CD4-positive, alpha-beta T cell treated with Interleukin-1 beta for 1 hour (primary cell): ENCODE measurements at regions not wholly inside any gene's neighbourhood (a gene's known extent, or its start where the extent isn't known, plus 50 kb on each side); places are given as distances from the start of the nearest gene placed in this dataset.

Experiments used
- DNase-seq, 2 donors: peaks; one replicate each; pipeline ENCODE4 v3.0.0-alpha.2; 2020 to 2022

DNA sequence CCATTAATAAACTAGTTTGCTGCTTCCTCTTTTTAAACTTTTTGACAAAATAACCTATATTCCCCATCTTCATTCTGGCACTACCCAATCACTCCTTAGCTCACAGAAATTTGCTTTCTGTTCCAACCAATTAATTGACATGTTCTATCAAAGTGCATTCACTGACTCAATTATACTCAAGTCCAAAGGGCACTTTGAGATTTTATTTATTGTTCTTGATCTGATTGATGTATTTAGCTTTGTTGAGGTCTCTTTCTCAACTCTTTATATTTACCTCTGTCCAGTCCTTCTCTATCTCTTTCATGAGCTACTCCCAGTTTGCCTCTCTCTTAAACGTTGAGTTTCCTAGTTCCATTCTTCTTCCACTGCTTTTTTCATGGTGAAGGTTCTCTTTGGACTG is 104.4 kb upstream of the TENT5A start:
- DNase-seq: no peak

- DNase-seq: no peak
Measured at GRCh38 chr6:81854474-81854873, 102.0 kb upstream of the TENT5A start.

DNA sequence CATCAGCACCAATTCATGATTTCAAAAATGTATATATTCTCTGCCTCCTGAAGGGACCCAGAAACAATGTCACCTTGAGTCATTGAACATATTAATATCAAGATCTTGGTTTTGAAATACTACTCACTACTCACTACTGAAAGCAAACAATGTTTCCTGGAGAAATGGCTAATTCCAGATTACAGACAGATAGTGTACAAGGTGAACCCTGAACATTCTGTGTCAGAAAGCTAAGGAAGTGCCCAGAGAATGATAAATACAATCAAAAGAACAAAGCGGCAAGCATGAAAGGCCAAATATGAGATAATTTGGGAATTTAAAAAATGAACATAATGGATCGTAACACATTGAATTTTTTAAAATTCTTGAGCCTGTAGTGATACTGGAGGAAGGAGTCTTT is 101.5 kb upstream of the TENT5A start:
- no peak for DNase-seq

GRCh38 chr6:81849248-81849647 is 96.8 kb upstream of the TENT5A start:
- no peak for DNase-seq

DNA sequence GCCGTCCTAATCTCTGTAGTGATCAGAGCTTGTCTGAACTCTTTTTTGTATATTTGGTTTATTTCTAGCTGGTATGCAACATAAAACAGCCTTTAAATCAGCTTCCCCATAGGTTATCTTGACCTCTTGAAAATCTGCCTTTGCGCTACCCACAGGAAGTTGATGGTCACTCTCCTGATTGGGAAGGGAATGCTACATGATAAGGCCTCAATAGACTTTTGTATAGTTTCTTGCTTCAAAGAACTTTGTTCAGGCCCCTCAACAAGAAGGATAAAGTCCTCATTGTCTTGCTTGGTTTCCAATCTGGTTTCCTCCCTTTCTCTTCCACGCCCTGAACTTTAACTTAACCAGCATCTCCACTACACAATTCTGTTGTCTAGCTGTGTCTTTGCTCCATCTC is 95.4 kb upstream of the TENT5A start:
- no peak for DNase-seq

- DNase-seq: no peak
Measured at GRCh38 chr6:81844686-81845085, 92.2 kb upstream of the TENT5A start.

DNA sequence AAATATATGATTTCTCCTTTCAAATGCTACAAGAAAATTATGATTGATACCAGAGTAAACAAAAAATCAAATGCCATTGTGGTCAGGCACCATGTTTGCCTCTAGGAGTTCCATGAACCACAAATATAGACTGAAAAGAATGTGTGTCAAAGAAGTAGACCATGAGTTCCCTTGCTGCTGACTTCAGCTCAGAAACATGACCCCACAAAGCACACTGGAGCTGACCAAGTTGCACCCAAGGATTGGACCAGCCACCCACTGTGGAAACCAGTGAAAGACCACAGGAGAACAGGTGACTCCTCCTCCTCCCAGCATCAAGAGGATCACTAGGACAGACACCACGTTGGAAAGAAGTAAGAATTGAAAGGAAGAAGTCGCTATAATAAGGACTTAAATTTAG is 90.8 kb upstream of the TENT5A start:
- DNase-seq: no peak

DNA sequence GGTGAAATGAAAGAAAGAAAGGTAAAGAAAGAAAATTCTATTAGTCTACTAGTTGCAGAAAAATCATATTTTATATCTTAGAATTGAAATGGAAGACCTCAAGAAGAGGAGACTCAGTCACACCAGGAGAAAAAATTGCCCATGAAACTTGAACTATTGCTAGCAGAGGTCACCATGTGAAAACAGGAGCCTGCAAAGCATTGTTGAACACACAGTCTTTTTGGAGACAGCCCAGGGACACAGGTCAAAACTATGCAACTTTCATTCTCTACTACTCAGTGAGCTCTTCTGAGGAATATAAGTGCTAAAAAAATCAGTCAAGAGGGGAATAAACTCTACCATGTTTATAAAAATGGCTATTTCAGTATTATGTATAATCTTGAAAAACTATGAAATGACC is 89.8 kb upstream of the TENT5A start:
- no peak for DNase-seq

DNA sequence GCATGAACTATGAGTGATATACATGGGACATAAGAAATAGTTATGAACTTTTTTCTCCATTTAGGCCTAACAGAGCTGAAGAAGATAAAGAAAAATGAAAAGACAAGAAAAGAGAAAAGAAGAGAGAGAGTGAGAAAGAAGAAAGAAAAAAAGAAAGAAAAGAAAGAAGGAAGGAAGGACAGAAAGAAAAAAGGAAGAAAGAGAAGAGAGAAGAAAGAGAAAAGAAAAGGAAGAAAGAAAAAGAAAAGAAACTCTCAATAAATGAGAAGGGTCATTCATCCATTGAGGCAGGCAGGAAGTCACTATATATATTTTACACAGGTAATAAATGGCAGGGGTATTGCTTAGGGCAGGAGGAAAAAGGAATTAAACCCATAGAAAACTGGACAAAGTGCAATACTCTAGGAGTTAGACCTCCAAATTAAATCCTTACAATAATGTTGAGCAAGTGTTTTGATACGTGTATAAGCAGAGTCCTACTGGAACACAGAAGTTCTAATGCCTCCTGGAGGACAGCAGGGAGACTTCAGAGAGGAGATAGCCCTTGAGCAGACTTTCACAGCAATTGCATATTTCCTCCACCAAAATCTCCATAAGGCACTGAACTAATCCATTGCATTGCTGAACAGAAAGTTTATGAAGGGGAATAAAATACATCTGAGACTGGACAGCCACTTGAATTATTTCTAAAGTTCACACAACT is 86.4 kb upstream of the TENT5A start:
- DNase-seq: no peak

DNA sequence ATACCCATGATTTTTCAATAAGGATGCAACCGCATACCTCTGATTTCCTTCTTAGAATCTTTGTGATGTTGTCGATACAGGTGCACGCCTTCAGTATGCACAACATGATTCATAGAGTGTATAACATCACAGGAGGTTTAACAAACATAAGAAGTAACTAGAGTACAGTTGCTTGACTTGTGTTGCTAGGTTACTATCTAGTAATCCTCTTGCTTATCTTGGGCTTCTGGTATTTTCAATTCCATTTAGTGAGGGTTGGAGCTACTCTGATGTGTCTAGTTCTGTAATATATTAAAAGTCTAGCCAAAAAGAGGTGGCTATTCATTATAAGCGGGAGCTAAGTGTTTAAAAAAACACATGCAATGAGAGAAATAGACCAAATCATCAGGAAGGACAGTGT is 85.5 kb upstream of the TENT5A start:
- no peak for DNase-seq

DNA sequence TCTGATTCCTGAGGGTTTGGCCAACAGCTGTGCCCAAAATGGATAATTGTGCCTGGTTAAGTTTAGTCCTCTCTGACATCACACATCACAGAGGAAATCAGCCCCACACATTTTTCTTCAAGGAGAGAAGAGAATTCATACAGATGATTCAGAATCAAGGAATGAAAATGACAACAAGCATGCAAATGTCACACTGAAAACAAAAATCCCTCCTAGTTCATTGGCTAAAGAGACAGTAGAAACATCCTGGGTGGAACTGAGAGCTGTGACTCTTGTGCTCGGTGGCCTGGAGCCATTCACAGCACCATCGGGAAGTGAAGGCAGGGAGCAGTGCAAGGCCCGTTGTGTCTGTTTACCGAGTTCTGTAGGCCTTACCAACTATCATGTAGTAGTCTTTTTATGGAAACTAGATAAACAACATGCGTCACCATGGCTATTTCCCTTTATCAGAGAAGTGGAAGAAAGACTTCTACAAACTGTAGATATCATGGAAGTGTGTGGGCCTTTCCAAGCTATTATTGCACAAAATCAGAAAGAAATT is 81.7 kb upstream of the TENT5A start:
- DNase-seq: no peak

DNA sequence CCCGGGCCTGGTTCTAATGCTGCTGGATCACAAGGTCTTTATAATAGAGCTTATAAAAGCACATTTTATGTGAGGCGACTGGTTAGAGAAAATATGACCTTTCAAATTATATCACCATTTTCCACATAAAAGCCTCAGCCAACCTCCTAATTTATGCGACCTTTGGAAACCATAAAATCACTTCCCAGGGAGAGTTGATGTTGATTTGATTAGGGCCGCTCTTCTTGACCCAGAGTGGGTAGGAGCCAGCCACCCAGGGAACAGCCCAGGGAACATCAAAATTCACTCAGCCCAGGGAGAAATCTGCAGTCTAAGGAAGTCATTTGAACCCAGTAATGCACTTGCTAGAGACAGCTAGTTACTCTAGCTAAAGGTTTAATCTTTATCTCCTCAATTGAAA is 79.8 kb upstream of the TENT5A start:
- DNase-seq: no peak

GRCh38 chr6:81831274-81831673 is 78.8 kb upstream of the TENT5A start:
- DNase-seq: no peak

GRCh38 chr6:81826784-81827183 is 74.3 kb upstream of the TENT5A start:
- DNase-seq: no peak

GRCh38 chr6:81822568-81822967 is 70.1 kb upstream of the TENT5A start:
- DNase-seq: no peak

GRCh38 chr6:81821449-81821848 is 69.0 kb upstream of the TENT5A start:
- no peak for DNase-seq

- no peak for DNase-seq
Measured at GRCh38 chr6:81820980-81821379, 68.5 kb upstream of the TENT5A start.

- no peak for DNase-seq
Measured at GRCh38 chr6:81820422-81820821, 67.9 kb upstream of the TENT5A start.

DNA sequence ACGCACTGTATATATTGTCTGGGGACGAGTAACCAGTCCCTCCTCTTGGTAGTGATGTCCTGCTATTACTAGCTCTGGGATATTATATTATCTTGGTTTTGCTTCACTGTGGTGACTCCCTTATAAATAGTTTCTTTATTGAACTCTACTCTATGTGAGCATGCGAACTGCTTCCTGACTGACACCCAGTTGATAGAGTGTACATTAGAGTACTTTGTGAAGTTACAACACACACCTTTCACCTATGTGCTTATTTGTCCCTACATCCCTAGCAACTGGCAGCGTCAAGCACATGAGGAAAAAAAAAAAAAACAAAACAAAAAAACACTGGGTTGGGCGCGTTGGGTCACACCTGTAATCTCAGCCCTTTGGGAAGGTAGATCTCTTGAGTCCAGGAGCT is 67.3 kb upstream of the TENT5A start:
- DNase-seq: no peak

GRCh38 chr6:81818901-81819361 is 66.5 kb upstream of the TENT5A start:
- DNase-seq: no peak

DNA sequence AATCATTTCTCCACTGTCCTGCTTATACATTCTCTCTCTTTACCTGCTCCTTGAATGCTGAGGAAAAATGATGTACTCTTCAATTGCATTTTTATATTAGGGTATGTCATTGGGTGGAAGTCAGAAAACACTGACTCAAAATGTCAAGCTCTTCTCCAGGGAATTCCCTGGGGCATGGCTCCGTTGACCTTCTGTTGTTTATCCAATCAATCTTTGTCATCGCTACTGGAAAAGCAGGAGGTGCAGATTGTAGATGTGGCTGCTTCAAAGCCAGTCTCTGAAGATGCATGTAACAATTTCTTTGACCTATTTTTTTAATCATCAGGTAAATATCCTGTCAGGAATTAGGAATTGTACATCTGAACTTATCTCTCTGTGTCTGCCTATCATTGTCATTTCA is 63.9 kb upstream of the TENT5A start:
- DNase-seq: no peak

GRCh38 chr6:81814370-81815076 is 62.0 kb upstream of the TENT5A start:
- DNase-seq: no peak

DNA sequence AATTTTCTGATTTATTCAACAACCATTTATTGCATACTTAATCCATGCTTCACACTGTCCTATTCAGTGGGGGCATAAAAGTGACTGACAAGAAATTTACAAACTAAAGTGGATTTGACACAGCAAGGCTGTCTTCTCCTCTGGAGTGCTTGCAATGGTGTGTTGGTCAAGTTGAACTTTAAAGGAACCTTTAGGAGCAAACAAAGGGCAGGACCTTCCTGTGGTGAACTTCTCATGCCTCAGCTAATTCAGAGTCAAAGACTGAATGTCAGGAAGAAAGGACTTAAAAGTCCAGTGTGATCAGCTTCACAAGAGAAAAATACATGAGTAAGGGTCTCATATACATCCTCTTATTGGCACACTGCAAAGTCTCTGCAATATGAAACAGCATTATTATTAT is 60.8 kb upstream of the TENT5A start:
- no peak for DNase-seq

DNA sequence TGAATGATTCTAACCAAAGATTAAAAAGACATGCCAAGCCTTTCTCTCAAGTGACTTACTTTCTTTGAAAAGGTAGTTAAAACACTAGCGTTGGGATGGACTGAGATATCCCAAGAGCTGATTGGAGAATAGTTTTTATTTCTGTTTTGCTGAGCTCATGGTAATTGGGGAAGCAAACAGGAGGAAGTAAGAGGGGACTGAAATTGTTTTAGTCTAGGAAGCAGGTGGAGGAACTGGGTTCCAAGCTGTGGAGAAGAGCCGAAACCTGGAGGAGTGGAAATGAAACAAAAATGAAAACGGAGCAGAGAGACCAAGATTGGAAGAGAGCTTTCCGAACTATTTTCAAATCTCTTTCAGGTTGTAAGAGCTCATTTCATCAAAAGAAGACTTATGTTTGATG is 59.9 kb upstream of the TENT5A start:
- DNase-seq: peak in 1 of 2 donors; percentile 2
